IPS DF 19.7 (cell line): ENCODE measurements at regions not wholly inside any gene's neighbourhood (a gene's known extent, or its start where the extent isn't known, plus 50 kb on each side); places are given as distances from the start of the nearest gene placed in this dataset.
"Not testable (repeated sequence)": the region's sequence is repeated elsewhere in the genome, so short reads cannot be mapped to it uniquely, and the experiment has no call there.

ENCODE experiments used
- DNase-seq: peaks from one replicate; pipeline ENCODE4 v3.0.0-alpha.2; 2013; ENCODE audit warnings: low read depth, low spot score

- DNase-seq, result no peak
Observed at GRCh38 chr16:59881376-59881775, 1147.3 kb upstream of the GOT2 start.

DNA sequence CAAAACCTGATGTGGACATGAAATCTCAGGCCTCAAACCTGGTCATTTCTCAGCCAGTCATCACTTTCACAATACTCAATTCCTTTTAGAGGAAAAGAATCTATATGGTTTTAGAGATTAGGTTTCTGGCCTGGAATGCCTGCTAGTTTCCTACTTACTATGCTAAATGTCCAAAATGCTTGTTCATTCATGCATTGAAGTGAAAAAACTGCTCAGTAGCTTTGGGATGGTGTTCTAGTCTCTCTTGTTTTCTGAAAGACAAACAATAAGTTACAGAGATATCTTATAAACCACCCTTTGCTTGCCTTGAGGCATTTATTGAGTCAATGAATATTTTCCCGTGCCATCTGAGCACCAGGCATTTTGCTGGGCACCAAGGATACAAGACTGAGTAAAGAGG is 1146.5 kb upstream of the GOT2 start:
- DNase-seq, result no peak

DNA sequence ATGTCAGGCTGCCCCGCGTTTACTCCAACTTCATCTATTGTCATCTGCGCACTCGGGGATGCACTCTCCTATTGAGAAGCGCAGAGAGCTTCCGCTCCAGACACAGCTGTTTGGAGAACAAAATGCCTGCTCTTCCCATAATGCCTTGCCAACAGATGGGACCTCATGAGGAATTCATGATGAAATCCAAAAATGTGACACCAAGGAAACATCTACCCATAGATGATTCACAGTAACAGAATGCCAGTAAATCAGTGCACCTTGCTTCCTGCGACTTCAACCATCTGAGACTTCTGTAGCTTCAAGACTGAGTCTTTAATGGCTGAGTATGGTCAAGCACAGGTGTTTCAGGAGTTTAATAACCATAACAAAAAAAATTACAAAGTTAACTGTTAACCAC is 1144.9 kb upstream of the GOT2 start:
- DNase-seq, result no peak

GRCh38 chr16:59878479-59878878 is 1144.4 kb upstream of the GOT2 start:
- no peak for DNase-seq

DNA sequence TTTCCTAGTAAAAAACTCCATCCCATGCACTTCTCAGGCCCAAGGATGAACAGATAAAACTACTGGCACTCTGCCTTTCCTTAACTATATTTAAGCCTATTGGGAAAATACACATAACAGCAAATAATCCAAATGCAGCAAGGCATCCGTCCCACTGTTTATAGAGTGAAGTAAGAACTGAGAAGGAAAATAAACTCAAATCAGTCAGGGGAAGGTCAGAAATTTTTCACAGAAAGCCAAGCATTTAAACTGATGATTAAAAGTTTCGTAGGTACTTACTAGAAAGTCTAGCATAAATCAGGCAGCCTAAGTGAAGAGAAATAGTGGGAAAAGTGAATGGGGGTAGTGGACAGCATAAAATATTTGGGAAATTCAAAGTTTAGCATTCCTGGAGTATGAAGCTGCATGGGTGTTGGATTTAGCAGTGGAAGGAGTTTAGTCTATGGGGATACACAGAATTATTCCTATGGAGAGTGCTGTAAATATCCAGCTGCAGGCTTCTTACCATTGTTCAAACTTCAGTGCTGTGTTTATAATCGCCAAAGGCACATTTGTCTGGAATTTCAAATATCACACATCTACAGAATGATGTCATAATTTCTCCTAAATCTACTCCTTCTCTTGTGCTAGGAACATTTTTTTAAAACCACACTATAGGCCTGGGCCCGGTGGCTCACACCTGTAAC is 1131.0 kb upstream of the GOT2 start:
- no peak for DNase-seq

DNA sequence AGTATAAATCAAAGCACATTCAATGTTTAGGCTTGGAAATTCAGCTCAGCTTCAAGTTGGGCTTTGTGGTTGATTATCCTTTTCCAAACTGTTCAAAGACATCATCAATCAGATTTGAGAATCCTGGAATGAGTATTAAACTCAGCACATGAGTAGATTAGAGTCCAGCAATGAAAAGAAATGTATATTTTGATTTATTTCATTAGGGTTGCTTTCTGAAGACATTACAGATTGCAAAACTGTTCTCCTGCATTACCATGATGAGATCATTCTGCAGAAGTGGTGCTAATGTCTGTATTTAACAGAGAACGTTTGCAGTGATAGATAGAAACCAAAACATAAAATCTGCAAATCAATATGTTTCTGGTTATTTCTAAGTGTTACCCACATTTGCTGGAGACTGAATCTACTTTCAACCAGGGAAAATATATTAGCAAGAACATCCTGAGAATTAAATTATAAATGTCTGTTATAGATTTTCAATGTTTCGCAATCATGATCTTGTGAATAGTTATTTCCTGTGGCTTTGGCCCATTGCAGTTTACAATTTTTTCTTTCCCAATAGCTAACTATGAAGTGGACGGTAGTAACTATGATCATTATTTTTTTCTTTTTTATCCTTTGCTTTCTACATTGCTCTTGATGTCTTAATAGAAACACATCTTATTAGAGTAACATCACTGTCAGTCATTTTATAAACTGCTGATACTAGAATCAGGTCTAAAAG is 1125.7 kb upstream of the GOT2 start:
- no peak for DNase-seq

- no peak for DNase-seq
Observed at GRCh38 chr16:59854846-59855439, 1120.8 kb upstream of the GOT2 start.

GRCh38 chr16:59849716-59850115 is 1115.6 kb upstream of the GOT2 start:
- peak; percentile 15 for DNase-seq

DNA sequence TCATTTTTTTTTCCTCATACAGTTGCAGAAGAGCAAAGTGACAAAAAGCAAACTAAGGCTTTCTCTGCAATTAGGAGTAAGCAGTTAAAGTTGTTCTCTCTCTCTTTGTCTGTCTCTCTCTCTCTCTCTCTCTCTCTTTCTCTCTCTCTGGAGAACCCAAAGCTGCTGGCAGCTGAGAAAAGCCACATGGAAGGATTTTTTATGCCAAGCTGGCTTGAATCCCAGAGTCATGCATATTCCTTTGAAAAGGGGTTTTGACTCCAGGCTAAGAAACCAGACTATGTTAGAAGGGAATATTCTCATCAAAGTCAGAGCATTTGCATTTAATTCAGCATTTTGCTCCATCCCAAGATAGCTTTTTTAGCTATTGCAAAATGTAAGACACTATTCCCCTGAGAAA is 1114.2 kb upstream of the GOT2 start:
- DNase-seq, result no peak

GRCh38 chr16:59840169-59840568 is 1106.1 kb upstream of the GOT2 start:
- DNase-seq, result no peak

- no peak for DNase-seq
Observed at GRCh38 chr16:59826767-59827166, 1092.7 kb upstream of the GOT2 start.

DNA sequence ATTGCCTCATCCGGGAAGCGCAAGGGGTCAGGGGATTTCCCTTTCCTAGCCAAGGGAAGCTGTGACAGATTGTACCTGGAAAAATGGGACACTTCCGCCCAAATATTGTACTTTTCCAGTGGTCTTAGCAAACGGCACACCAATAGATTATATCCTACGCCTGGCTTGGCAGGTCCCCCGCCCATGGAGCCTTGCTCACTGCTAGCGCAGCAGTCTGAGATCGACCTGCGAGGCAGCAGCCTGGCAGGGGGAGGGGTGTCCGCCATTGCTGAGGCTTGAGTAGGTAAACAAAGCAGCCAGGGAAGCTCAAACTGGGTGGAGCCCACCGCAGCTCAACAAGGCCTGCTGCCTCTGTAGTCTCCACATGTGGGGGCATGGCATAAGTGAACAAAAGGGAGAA is 1075.4 kb upstream of the GOT2 start:
- DNase-seq, result not testable (repeated sequence)

DNA sequence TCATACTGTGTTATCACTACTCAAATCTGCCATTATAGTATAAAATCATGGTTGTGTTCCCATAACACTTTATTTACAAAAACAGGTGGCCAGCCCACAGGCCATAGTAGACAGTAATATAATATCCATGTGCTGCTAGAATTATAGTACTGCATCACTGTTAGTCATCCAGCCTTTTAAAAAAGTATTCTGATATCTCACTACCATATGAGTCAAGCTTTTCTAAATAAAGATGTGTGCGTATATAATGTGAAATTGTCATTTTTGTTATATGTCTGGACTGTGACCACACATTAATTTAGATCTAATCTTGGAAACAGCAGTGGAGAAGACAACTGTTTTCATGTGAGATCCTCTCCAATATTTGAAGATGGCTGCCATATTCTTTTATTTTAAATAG is 1049.1 kb upstream of the GOT2 start:
- DNase-seq, result no peak

GRCh38 chr16:59773330-59773729 is 1039.2 kb upstream of the GOT2 start:
- no peak for DNase-seq

DNA sequence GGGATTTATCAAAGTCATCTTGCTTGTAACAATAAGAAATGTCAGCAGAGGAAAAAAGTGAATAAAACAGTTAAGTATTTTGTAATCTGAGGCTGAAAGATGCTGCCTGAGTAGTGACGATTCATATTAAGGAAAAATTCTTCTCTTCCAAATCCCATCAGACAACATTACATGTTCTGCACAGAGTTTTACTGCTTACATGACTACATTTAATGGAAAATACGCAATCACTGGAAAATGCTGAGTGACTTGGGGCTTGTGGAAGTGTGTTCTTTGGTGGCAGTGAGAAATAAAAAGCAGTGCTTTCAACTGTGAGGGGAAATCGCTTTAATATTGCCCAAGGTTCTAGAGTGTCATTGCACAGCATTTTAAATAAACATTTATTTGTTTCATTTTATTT is 1025.2 kb upstream of the GOT2 start:
- DNase-seq, result no peak

DNA sequence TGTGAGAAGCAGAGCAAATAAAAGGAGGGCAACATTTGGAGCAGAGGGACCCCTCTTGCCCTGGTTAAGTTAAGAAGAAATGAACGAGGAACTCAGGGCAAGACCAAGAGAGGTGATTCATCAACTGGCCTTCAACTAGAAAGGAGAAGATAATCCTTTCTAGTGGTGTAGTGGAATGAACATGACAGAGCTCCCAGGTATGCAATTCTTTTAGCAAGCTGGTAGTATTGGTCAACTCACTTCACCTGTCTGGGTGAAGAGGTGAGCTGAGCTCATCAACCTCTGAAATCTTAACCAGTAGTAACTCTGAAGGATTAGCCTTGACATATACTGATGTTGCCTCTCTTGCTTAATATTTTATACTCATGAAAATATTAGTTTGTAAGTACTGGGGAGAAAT is 1024.7 kb upstream of the GOT2 start:
- DNase-seq, result no peak

DNA sequence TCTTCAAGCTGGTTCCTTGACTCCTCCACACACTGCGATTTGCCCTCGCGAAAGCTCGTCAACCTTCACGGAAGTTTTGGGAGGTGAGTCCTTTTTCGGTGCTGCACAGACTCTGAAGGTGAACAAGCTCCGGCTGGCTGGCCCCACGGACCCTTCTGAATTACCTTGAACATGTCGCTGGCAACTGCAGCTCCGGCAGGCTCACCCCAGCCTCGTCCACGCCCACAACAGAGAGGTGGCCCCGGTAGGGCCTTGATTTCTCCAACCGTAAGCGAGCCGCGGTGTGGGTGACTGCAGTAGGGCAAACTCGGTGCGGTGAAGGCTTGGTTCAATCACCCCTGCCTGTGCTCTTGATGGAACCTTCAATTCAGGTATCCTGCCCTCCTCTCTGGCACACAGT is 1020.7 kb upstream of the GOT2 start:
- no peak for DNase-seq

GRCh38 chr16:59749662-59750336 is 1015.7 kb upstream of the GOT2 start:
- DNase-seq, result no peak

DNA sequence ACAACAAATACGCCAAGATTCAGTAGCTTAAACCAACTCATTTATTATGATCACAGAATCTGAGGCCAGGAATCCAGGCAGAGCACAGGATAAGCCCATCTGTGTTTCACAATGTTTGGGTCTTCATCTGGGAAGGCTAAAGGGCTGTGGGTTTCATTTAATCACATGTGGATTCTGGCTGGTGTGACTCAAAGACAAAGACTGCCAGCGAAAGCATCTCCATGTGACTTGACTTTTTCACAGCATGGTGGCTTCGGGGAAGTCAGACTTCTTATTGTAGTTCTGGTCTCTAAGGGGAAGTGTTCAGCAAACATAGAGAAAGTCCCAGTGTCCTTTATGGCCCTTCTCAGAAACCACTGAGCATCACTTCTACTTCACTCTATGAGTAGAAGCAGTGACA is 1014.4 kb upstream of the GOT2 start:
- peak; percentile 20 for DNase-seq

- no peak for DNase-seq
Observed at GRCh38 chr16:59743504-59743903, 1009.4 kb upstream of the GOT2 start.

DNA sequence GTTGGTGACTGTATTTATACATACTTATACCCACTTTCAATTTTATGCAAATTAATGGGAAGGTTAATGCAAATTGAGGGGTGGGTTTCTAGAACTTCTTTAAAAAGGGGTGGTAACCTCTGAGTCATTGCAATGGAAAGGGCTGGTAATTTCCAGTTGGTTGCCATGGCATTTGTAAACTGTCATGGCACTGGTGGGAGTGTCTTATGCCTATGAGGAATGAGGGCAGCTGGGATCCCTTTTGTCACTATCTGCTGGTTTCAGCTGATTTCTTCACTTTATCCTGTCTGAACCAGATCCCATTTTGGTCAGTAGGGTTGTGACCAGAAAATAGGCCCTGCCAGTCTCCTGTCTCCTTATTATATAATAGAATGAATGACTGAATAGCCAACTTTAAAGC is 1006.7 kb upstream of the GOT2 start:
- DNase-seq, result no peak

DNA sequence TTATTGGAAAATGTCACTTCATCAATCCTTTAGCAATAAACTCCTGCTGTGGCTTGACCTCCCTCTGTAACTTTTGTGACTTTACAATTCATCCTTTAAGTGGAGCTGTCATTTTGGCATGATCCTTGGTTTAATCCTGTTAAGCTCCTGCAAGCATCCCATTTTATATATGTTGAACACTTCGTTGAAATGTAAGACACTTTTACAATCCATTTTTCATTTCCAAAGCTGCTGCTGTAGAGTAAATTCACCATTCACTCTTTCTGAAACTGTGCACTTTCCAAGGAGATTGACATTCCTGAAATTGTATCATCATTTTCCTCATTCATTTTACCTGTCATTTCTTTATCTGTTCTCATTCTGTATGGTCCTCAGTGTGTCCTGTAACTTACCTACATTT is 1003.2 kb upstream of the GOT2 start:
- DNase-seq, result no peak

DNA sequence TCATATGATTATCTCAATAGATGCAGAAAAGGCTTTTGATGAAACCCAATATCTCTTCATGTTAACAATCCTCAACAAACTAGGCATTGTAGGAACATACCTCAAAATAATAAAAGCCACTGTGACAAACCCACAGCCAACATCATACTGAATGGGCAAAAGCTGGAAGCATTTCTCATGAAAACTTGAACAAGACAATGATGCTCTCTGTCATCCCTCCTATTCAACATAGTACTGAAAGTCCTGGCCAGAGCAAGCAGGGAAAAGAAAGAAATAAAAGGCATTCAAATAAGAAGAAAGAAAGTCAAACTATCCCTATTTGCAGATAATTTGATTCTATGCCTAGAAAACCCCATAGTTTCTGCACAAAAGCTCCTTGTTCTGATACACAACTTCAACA is 999.2 kb upstream of the GOT2 start:
- DNase-seq, result no peak
